Tibial nerve (tissue), 4 donors: ENCODE measurements at regions not wholly inside any gene's neighbourhood (a gene's known extent, or its start where the extent isn't known, plus 50 kb on each side); places are given as distances from the start of the nearest gene placed in this dataset.

Experiments used
- EP300 ChIP-seq, 2 donors: sonication (generic); formaldehyde crosslinking; IDR thresholded peaks; one replicate each; pipeline ENCODE4 v1.6.1; 2017; ENCODE audit warnings: antibody characterized with exemption in 2 of 2, mild to moderate bottlenecking in 1 of 2
- POLR2A ChIP-seq, 2 donors: fragments of 450-650 bp; IDR thresholded peaks; one replicate each; pipeline ENCODE4 v1.6.1; 2017; ENCODE audit warnings: antibody characterized with exemption in 2 of 2, mild to moderate bottlenecking in 2 of 2, moderate library complexity in 2 of 2
- TF ChIP-seq, protein P1 (sequence below), 5 experiments: fragments of 200-600 bp in 3 of 5; fragments of 450-650 bp in 2 of 5; sonication (generic) in 3 of 5; IDR thresholded peaks; one replicate each; pipeline ENCODE4 v1.5.1; 2016 to 2019; ENCODE audit warnings: antibody characterized with exemption in 5 of 5, mild to moderate bottlenecking in 3 of 5, moderate library complexity in 2 of 5

DNA sequence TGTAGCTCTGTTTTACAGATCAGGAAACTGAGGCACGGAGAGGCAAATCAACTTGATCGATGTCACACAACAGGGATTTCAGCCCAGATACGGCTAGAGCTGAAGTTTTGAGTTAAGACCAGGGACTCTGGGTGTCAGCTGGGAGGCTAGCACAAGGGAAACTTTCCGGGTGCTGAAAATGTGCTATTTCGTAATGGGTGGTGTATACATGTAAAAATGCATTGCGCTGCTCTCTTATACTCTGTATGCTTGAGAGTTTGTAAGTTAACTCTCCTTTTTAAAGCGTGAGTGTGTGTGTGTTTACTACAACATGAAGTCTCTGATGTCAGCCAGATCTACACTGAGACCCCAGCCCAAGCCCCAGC is 227.6 kb downstream of the MN1 start:
- TF ChIP-seq, protein P1, sequence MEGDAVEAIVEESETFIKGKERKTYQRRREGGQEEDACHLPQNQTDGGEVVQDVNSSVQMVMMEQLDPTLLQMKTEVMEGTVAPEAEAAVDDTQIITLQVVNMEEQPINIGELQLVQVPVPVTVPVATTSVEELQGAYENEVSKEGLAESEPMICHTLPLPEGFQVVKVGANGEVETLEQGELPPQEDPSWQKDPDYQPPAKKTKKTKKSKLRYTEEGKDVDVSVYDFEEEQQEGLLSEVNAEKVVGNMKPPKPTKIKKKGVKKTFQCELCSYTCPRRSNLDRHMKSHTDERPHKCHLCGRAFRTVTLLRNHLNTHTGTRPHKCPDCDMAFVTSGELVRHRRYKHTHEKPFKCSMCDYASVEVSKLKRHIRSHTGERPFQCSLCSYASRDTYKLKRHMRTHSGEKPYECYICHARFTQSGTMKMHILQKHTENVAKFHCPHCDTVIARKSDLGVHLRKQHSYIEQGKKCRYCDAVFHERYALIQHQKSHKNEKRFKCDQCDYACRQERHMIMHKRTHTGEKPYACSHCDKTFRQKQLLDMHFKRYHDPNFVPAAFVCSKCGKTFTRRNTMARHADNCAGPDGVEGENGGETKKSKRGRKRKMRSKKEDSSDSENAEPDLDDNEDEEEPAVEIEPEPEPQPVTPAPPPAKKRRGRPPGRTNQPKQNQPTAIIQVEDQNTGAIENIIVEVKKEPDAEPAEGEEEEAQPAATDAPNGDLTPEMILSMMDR (IDR thresholded peaks at IDR 0.05) = no peak
- TF ChIP-seq POLR2A (IDR thresholded peaks at IDR 0.05) (no peak), EP300 (IDR thresholded peaks at IDR 0.05) (no peak)
